Lower leg skin (tissue), 4 donors: ENCODE measurements at regions not wholly inside any gene's neighbourhood (a gene's known extent, or its start where the extent isn't known, plus 50 kb on each side); places are given as distances from the start of the nearest gene placed in this dataset.
A peak's percentile ranks its signal among the peaks of the same experiment; 100 is the strongest.
"Not testable (repeated sequence)": the region's sequence is repeated elsewhere in the genome, so short reads cannot be mapped to it uniquely, and the experiment has no call there.

Experiments used
- DNase-seq, 2 donors: peaks; one replicate each; pipeline ENCODE4 v3.0.0-alpha.2; 2019; ENCODE audit warnings: low spot score in 2 of 2
- H3K4me3 ChIP-seq: fragments of 200-600 bp; sonication (generic); 2 replicates; pipeline ENCODE4 v1.5.1; 2017; ENCODE audit warnings: mild to moderate bottlenecking, low read depth; ENCODE audit not compliant: poor library complexity, severe bottlenecking
- CTCF ChIP-seq, 3 donors: fragments of 450-650 bp; IDR thresholded peaks; one replicate each; pipeline ENCODE4 v1.5.1; 2016; ENCODE audit warnings: antibody characterized with exemption in 3 of 3, mild to moderate bottlenecking in 3 of 3, moderate library complexity in 2 of 3
- POLR2A ChIP-seq, 2 donors: fragments of 450-650 bp; IDR thresholded peaks; one replicate each; pipeline ENCODE4 v1.6.1; 2016 to 2017; ENCODE audit warnings: antibody characterized with exemption in 2 of 2, mild to moderate bottlenecking in 1 of 2, moderate library complexity in 1 of 2
- WGBS, 2 donors: methylation state at CpG; one replicate each; pipeline ENCODE4 v1.1.5; 2018; 5-methylcytosine and 5-hydroxymethylcytosine counted together
- intact Hi-C: fragments of 100-400 bp; cut with DNase I; formaldehyde crosslinking; loops from one replicate; pipeline ENCODE4 v1.15.0; 2023; ENCODE audit warnings: low total_unique reads

- WGBS, 2 donors = 49 to 70% methylated on average over 2 of the region's 2 CpGs
- TF ChIP-seq POLR2A (IDR thresholded peaks at IDR 0.05) (no peak), CTCF (IDR thresholded peaks at IDR 0.05) (no peak)
- DNase-seq = no peak
- intact Hi-C loops = no loop called here
- H3K4me3 ChIP-seq = no peak overlapping the region
Observed at GRCh38 chr17:27106347-27106981, 187.4 kb upstream of the WSB1 start.

- TF ChIP-seq CTCF (IDR thresholded peaks at IDR 0.05) (no peak), POLR2A (IDR thresholded peaks at IDR 0.05) (no peak)
- 66 to 67% methylated on average over 2 of the region's 2 CpGs for WGBS, 2 donors
- no peak for DNase-seq
- H3K4me3 ChIP-seq = no peak overlapping the region
- intact Hi-C loops = no loop called here
Observed at GRCh38 chr17:27106982-27107360, 186.9 kb upstream of the WSB1 start.

- intact Hi-C loops, H3K4me3 ChIP-seq, DNase-seq: not testable (repeated sequence)
- 62 to 66% methylated on average over 2 of the region's 2 CpGs for WGBS, 2 donors
Observed at GRCh38 chr17:27107386-27108328, 186.3 kb upstream of the WSB1 start.

- intact Hi-C loops = no loop called here
- no peak overlapping the region for H3K4me3 ChIP-seq
- DNase-seq = no peak
- TF ChIP-seq CTCF (IDR thresholded peaks at IDR 0.05) (no peak), POLR2A (IDR thresholded peaks at IDR 0.05) (no peak)
Observed at GRCh38 chr17:27109346-27109745, 184.6 kb upstream of the WSB1 start.

GRCh38 chr17:27153005-27153404, 140.9 kb upstream of the WSB1 start:
- H3K4me3 ChIP-seq = no peak overlapping the region
- intact Hi-C loops = no loop called here
- DNase-seq = no peak
- 93% methylated on average over 4 of the region's 4 CpGs for WGBS, 2 donors
- TF ChIP-seq CTCF (IDR thresholded peaks at IDR 0.05) (no peak), POLR2A (IDR thresholded peaks at IDR 0.05) (no peak)

GRCh38 chr17:27155866-27156265, 138.0 kb upstream of the WSB1 start:
- TF ChIP-seq POLR2A (IDR thresholded peaks at IDR 0.05) (no peak), CTCF (IDR thresholded peaks at IDR 0.05) (no peak)
- intact Hi-C loops = no loop called here
- DNase-seq = peak in 1 of 2 donors; percentile 25
- 93 to 98% methylated on average over 15 of the region's 15 CpGs for WGBS, 2 donors
- no peak overlapping the region for H3K4me3 ChIP-seq
